K562 (cell line): ENCODE measurements at regions not wholly inside any gene's neighbourhood (a gene's known extent, or its start where the extent isn't known, plus 50 kb on each side); places are given as distances from the start of the nearest gene placed in this dataset.

Experiments used
- CBX1 ChIP-seq: sonication (generic); IDR thresholded peaks from 2 replicates; pipeline ENCODE4 v1.6.1; 2016; ENCODE audit warnings: antibody characterized with exemption, low read depth, mild to moderate bottlenecking
- CTBP1 ChIP-seq: fragments of 450-650 bp; IDR thresholded peaks from 2 replicates; pipeline ENCODE4 v1.6.1; 2016; ENCODE audit warnings: borderline replicate concordance
- DDX20 ChIP-seq: fragments of 450-650 bp; IDR thresholded peaks from 2 replicates; pipeline ENCODE4 v1.6.1; 2016; ENCODE audit warnings: missing genetic modification characterization, low read depth, mild to moderate bottlenecking, missing compliant biosample characterization, moderate library complexity
- FOXK2 ChIP-seq, 2 experiments: fragments of 450-650 bp; IDR thresholded peaks in 1 of 2; conservative IDR thresholded peaks in 1 of 2; 2 replicates each; pipeline ENCODE4 v1.6.1; 2016; ENCODE audit warnings: low read depth in 2 of 2, mild to moderate bottlenecking in 1 of 2
- MCM5 ChIP-seq: fragments of 450-650 bp; IDR thresholded peaks from 2 replicates; pipeline ENCODE4 v1.6.1; 2016; ENCODE audit warnings: low read depth
- RBM15 ChIP-seq: fragments of 200-400 bp; formaldehyde crosslinking; IDR thresholded peaks from 2 replicates; pipeline ENCODE4 v1.6.1; 2018; ENCODE audit warnings: mild to moderate bottlenecking, low read length, moderate library complexity; ENCODE audit not compliant: insufficient read depth
- TF ChIP-seq, protein P1 (sequence below), 2 experiments: IDR thresholded peaks; 2 replicates each; pipeline ENCODE4 v1.6.1; 2012; ENCODE audit warnings: improper control_type of control experiment in 2 of 2, low read depth in 2 of 2, low read length in 2 of 2, borderline replicate concordance in 1 of 2
- TF ChIP-seq, protein P2 (sequence below): fragments of 450-650 bp; IDR thresholded peaks from 2 replicates; pipeline ENCODE4 v1.6.1; 2016; ENCODE audit warnings: antibody characterized with exemption

DNA sequence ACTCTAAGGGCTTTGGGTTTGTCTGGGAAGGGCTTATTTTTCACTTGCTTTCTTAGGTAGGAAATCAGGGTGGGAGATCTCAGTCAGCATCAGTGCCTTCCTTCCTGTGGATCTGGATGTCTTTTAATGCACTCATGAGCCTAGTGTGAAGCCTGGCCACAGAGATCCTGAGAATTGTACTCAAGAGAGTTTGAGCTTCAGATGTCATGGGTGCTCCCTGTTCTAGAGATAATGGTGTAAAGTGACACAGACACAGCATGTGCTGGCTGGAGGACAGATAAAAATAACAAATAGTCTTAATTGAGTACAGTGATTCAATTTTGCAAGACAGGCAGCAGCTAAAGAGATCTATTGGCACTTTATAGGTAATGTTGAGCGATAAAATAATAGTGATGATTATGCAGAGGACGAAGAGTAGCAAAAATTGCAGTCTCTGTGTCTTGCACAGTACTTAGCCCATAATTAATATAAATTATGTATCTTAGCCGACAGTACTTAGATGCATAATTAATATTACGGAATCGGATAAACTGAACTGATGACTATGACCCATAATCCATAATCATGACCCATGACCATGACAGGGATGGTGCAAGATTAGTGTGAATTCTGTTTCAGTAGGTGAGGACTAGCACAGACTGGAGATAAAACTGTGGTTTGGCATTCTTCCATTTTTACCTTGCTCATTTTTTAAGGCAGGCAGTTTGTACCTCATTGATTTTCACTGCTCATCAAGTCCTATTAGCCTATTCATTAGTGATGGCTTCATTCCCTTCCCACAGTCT lies 408.7 kb upstream of the PIK3R1 start (continued):
- TF ChIP-seq, protein P1, sequence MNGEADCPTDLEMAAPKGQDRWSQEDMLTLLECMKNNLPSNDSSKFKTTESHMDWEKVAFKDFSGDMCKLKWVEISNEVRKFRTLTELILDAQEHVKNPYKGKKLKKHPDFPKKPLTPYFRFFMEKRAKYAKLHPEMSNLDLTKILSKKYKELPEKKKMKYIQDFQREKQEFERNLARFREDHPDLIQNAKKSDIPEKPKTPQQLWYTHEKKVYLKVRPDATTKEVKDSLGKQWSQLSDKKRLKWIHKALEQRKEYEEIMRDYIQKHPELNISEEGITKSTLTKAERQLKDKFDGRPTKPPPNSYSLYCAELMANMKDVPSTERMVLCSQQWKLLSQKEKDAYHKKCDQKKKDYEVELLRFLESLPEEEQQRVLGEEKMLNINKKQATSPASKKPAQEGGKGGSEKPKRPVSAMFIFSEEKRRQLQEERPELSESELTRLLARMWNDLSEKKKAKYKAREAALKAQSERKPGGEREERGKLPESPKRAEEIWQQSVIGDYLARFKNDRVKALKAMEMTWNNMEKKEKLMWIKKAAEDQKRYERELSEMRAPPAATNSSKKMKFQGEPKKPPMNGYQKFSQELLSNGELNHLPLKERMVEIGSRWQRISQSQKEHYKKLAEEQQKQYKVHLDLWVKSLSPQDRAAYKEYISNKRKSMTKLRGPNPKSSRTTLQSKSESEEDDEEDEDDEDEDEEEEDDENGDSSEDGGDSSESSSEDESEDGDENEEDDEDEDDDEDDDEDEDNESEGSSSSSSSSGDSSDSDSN (IDR thresholded peaks at IDR 0.05; ENCODE audit: borderline replicate concordance in 1 of 2, low read depth in 2 of 2, low read length in 2 of 2), result no peak
- TF ChIP-seq RBM15 (no peak), MCM5 (no peak), CTBP1 (no peak), FOXK2 (conservative IDR thresholded peaks at IDR 0.05 in 1 of 2, IDR thresholded peaks at IDR 0.05 in 1 of 2; ENCODE audit: low read depth in 2 of 2) (no peak), DDX20 (tag) (no peak), CBX1 (no peak)
- TF ChIP-seq, protein P2, sequence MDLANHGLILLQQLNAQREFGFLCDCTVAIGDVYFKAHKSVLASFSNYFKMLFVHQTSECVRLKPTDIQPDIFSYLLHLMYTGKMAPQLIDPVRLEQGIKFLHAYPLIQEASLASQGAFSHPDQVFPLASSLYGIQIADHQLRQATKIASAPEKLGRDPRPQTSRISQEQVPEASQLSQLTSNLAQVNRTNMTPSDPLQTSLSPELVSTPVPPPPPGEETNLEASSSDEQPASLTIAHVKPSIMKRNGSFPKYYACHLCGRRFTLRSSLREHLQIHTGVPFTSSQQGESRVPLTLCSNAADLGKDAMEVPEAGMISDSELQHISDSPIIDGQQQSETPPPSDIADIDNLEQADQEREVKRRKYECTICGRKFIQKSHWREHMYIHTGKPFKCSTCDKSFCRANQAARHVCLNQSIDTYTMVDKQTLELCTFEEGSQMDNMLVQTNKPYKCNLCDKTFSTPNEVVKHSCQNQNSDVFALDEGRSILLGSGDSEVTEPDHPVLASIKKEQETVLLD, result no peak
